NCI-H69 (cell line): ENCODE measurements at regions not wholly inside any gene's neighbourhood (a gene's known extent, or its start where the extent isn't known, plus 50 kb on each side); places are given as distances from the start of the nearest gene placed in this dataset.

Experiments
- DNase-seq: peaks from one replicate; lab custom pipeline; 2025; lab: John Stamatoyannopoulos, UW

- DNase-seq: no peak
Measured at GRCh38 chr7:84677117-84677732, 482.6 kb upstream of the SEMA3A start.

- DNase-seq: peak; percentile 99
Measured at GRCh38 chr7:84675633-84676034, 481.0 kb upstream of the SEMA3A start.

GRCh38 chr7:84674236-84674913, 479.8 kb upstream of the SEMA3A start:
- DNase-seq: peak; percentile 91

- DNase-seq: no peak
Measured at GRCh38 chr7:84669177-84669732, 474.7 kb upstream of the SEMA3A start.

- no peak for DNase-seq
Measured at GRCh38 chr7:84668116-84668515, 473.5 kb upstream of the SEMA3A start.

- DNase-seq: no peak
Measured at GRCh38 chr7:84666651-84667050, 472.1 kb upstream of the SEMA3A start.

- DNase-seq: no peak
Measured at GRCh38 chr7:84665339-84665738, 470.8 kb upstream of the SEMA3A start.

- no peak for DNase-seq
Measured at GRCh38 chr7:84664626-84665025, 470.0 kb upstream of the SEMA3A start.

- DNase-seq: peak; percentile 17
Measured at GRCh38 chr7:84663224-84663623, 468.6 kb upstream of the SEMA3A start.

GRCh38 chr7:84658286-84658685, 463.7 kb upstream of the SEMA3A start:
- no peak for DNase-seq

GRCh38 chr7:84654273-84654672, 459.7 kb upstream of the SEMA3A start:
- DNase-seq: no peak

GRCh38 chr7:84651876-84652275, 457.3 kb upstream of the SEMA3A start:
- DNase-seq: no peak

- no peak for DNase-seq
Measured at GRCh38 chr7:84647797-84648757, 453.5 kb upstream of the SEMA3A start.

GRCh38 chr7:84642611-84643010, 448.0 kb upstream of the SEMA3A start:
- no peak for DNase-seq

GRCh38 chr7:84640637-84641036, 446.0 kb upstream of the SEMA3A start:
- DNase-seq: no peak

- no peak for DNase-seq
Measured at GRCh38 chr7:84638339-84638697, 443.7 kb upstream of the SEMA3A start.

- DNase-seq: no peak
Measured at GRCh38 chr7:84637568-84638338, 443.2 kb upstream of the SEMA3A start.

- no peak for DNase-seq
Measured at GRCh38 chr7:84631913-84632312, 437.3 kb upstream of the SEMA3A start.

GRCh38 chr7:84629640-84630318, 435.2 kb upstream of the SEMA3A start:
- DNase-seq: no peak

GRCh38 chr7:84629216-84629615, 434.6 kb upstream of the SEMA3A start:
- no peak for DNase-seq

GRCh38 chr7:84627250-84627649, 432.7 kb upstream of the SEMA3A start:
- DNase-seq: no peak
